H9 (cell line): ENCODE measurements at regions not wholly inside any gene's neighbourhood (a gene's known extent, or its start where the extent isn't known, plus 50 kb on each side); places are given as distances from the start of the nearest gene placed in this dataset.

ENCODE experiments used
- DNase-seq: peaks from one replicate; pipeline ENCODE4 v3.0.0-alpha.2; 2017
- H2AFZ ChIP-seq: one replicate; pipeline ENCODE4 v1.6.1; 2013; ENCODE audit warnings: mild to moderate bottlenecking, low read length, control low read depth, moderate library complexity
- H2AK5ac ChIP-seq: 2 replicates; pipeline ENCODE4 v1.6.1; 2013; ENCODE audit warnings: low read length, control low read depth, mixed read lengths; ENCODE audit not compliant: insufficient read length
- H2BK120ac ChIP-seq: one replicate; pipeline ENCODE4 v1.6.1; 2013; ENCODE audit warnings: low read depth, mild to moderate bottlenecking, low read length, control low read depth, inconsistent platforms; ENCODE audit not compliant: poor library complexity, severe bottlenecking
- H2BK12ac ChIP-seq: 2 replicates; pipeline ENCODE4 v1.6.1; 2013; ENCODE audit warnings: low read length, control low read depth, mixed read lengths, low read depth; ENCODE audit not compliant: insufficient read length
- H2BK15ac ChIP-seq: 2 replicates; pipeline ENCODE4 v1.6.1; 2013; ENCODE audit warnings: low read depth, low read length, control low read depth
- H2BK20ac ChIP-seq: one replicate; pipeline ENCODE4 v1.6.1; 2013; ENCODE audit warnings: low read depth, mild to moderate bottlenecking, low read length, control low read depth, inconsistent platforms; ENCODE audit not compliant: poor library complexity, severe bottlenecking
- H2BK5ac ChIP-seq: 2 replicates; pipeline ENCODE4 v1.6.1; 2013; ENCODE audit warnings: low read length, control low read depth, mixed read lengths; ENCODE audit not compliant: insufficient read length
- H3K14ac ChIP-seq: 2 replicates; pipeline ENCODE4 v1.6.1; 2013; ENCODE audit warnings: low read length, control low read depth; ENCODE audit not compliant: insufficient read depth
- H3K18ac ChIP-seq: 2 replicates; pipeline ENCODE4 v1.6.1; 2013; ENCODE audit warnings: low read depth, mild to moderate bottlenecking, mixed read lengths, low read length, control low read depth; ENCODE audit not compliant: insufficient read length
- H3K23ac ChIP-seq: 2 replicates; pipeline ENCODE4 v1.6.1; 2013; ENCODE audit warnings: low read length, control low read depth, mixed read lengths, low read depth; ENCODE audit not compliant: insufficient read length
- H3K23me2 ChIP-seq: 2 replicates; pipeline ENCODE4 v1.6.1; 2013; ENCODE audit warnings: low read depth, mild to moderate bottlenecking, mixed read lengths, low read length, control low read depth; ENCODE audit not compliant: insufficient read length, poor library complexity, severe bottlenecking
- H3K27ac ChIP-seq: 2 replicates; pipeline ENCODE4 v1.5.1; 2013; ENCODE audit warnings: low read length, control low read depth, mixed read lengths, low read depth; ENCODE audit not compliant: insufficient read length
- H3K27me3 ChIP-seq: 2 replicates; pipeline ENCODE4 v1.6.1; 2013; ENCODE audit warnings: low read length, control low read depth, inconsistent platforms; ENCODE audit not compliant: insufficient read depth
- H3K4ac ChIP-seq: 2 replicates; pipeline ENCODE4 v1.6.1; 2013; ENCODE audit warnings: low read depth, mild to moderate bottlenecking, control low read depth, inconsistent platforms, low read length, moderate library complexity
- H3K4me1 ChIP-seq: 2 replicates; pipeline ENCODE4 v1.6.1; 2013; ENCODE audit warnings: low read length, control low read depth, inconsistent platforms; ENCODE audit not compliant: insufficient read depth
- H3K4me2 ChIP-seq: 2 replicates; pipeline ENCODE4 v1.6.1; 2013; ENCODE audit warnings: low read length, control low read depth, mixed read lengths; ENCODE audit not compliant: insufficient read length, insufficient read depth
- H3K56ac ChIP-seq: 2 replicates; pipeline ENCODE4 v1.6.1; 2013; ENCODE audit warnings: low read depth, mild to moderate bottlenecking, mixed read lengths, low read length, control low read depth; ENCODE audit not compliant: insufficient read length
- H3K79me1 ChIP-seq: 2 replicates; pipeline ENCODE4 v1.6.1; 2013; ENCODE audit warnings: low read depth, mild to moderate bottlenecking, moderate library complexity, low read length, control low read depth, inconsistent platforms; ENCODE audit not compliant: insufficient read depth, poor library complexity, severe bottlenecking
- H3K79me2 ChIP-seq: 2 replicates; pipeline ENCODE4 v1.6.1; 2013; ENCODE audit warnings: low read length, control low read depth, inconsistent platforms; ENCODE audit not compliant: insufficient read depth
- H3K9ac ChIP-seq: 2 replicates; pipeline ENCODE4 v1.6.1; 2013; ENCODE audit warnings: low read length, control low read depth, mixed read lengths; ENCODE audit not compliant: insufficient read length; ENCODE audit errors: extremely low read depth
- H3K9me3 ChIP-seq: one replicate; pipeline ENCODE4 v1.6.1; 2013; ENCODE audit warnings: low read depth, low read length, inconsistent platforms; ENCODE audit not compliant: control insufficient read depth
- H3T11ph ChIP-seq: one replicate; pipeline ENCODE4 v1.6.1; 2013; ENCODE audit warnings: mild to moderate bottlenecking, low read length, control low read depth, inconsistent platforms
- H4K20me1 ChIP-seq: one replicate; pipeline ENCODE4 v1.6.1; 2013; ENCODE audit not compliant: control insufficient read depth, insufficient read length, insufficient read depth
- H4K5ac ChIP-seq: 2 replicates; pipeline ENCODE4 v1.6.1; 2013; ENCODE audit warnings: low read depth, mild to moderate bottlenecking, mixed read lengths, low read length, control low read depth; ENCODE audit not compliant: insufficient read length
- H4K8ac ChIP-seq: replicated peaks from 2 replicates; pipeline ENCODE4 v1.6.1; 2013; ENCODE audit warnings: low read length, control low read depth, mixed read lengths, low read depth; ENCODE audit not compliant: insufficient read length
- H4K91ac ChIP-seq: 2 replicates; pipeline ENCODE4 v1.6.1; 2013; ENCODE audit warnings: low read depth, mild to moderate bottlenecking, moderate library complexity, mixed read lengths, low read length, control low read depth; ENCODE audit not compliant: insufficient read length
- H3K27ac Mint-ChIP-seq, 3 experiments: 2 replicates in 2 of 3; 3 replicates in 1 of 3; pipeline ENCODE4 v1.8.0; 2020 to 2021; ENCODE audit warnings: mixed read lengths in 3 of 3, mild to moderate bottlenecking in 1 of 3, moderate library complexity in 1 of 3
- H3K27me3 Mint-ChIP-seq: 2 replicates; pipeline ENCODE4 v1.8.0; 2021; ENCODE audit warnings: low read depth, mild to moderate bottlenecking, moderate library complexity, mixed read lengths
- H3K36me3 Mint-ChIP-seq, 3 experiments: 2 replicates in 2 of 3; 3 replicates in 1 of 3; pipeline ENCODE4 v1.8.0; 2020 to 2021; ENCODE audit warnings: low read depth in 3 of 3, mixed read lengths in 3 of 3; ENCODE audit not compliant: insufficient read depth in 1 of 3
- H3K4me1 Mint-ChIP-seq, 2 experiments: 2 replicates each; pipeline ENCODE4 v1.8.0; 2020; ENCODE audit warnings: mixed read lengths in 2 of 2
- H3K4me3 Mint-ChIP-seq, 2 experiments: 2 replicates in 1 of 2; 3 replicates in 1 of 2; pipeline ENCODE4 v1.8.0; 2020 to 2021; ENCODE audit warnings: mild to moderate bottlenecking in 2 of 2, mixed read lengths in 2 of 2, moderate library complexity in 1 of 2
- H3K9me3 Mint-ChIP-seq, 2 experiments: 2 replicates in 1 of 2; 3 replicates in 1 of 2; pipeline ENCODE4 v1.8.0; 2020; ENCODE audit warnings: mild to moderate bottlenecking in 2 of 2, mixed read lengths in 2 of 2, moderate library complexity in 1 of 2
- CTCF ChIP-seq: fragments of 200-600 bp; sonication (generic); conservative IDR thresholded peaks from 3 replicates; pipeline ENCODE4 v1.8.0; 2021; ENCODE audit warnings: antibody characterized with exemption, mild to moderate bottlenecking
- WGBS: extraction: QIAGEN DNeasy Blood & Tissue Kit; methylation state at CpG from one replicate; pipeline ENCODE4 v1.1.7; 2013; ENCODE audit warnings: missing lambda C conversion rate, low lambda C conversion rate, mixed read lengths; ENCODE audit not compliant: insufficient read length; ENCODE audit errors: extremely low coverage; 5-methylcytosine and 5-hydroxymethylcytosine counted together

DNA sequence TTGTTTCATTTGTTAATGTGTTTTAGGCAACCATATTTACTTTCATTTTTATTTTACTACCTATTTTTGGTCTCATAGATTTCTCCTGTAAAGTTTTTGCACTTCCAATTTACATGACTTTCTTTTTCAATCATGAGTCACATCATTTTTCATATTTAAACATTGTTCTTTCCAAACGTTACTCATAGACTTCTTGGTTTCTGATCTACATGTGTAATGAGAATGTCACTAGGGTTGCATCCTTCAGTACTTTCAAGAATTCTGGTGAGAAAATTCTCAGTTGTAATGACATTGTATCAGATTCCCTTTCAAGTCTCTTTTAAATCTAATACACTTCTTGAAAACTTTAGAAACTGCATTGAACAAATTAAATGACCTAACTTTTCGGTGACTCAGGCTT is 991.7 kb downstream of the EFNB2 start:
- Histone ChIP-seq H3K79me2 (no peaks in the 10 kb centered on the region), H3K9ac (no peak overlapping the region), H3K9me3 (no peaks in the 10 kb centered on the region), H4K8ac (no peak overlapping the region), H3K4me2 (no peak overlapping the region), H2BK5ac (no peak overlapping the region), H2AK5ac (no peak overlapping the region), H3K4me1 (no peaks in the 10 kb centered on the region), H4K20me1 (no peaks in the 10 kb centered on the region), H3K27me3 (no peaks in the 10 kb centered on the region), H3T11ph (no peak overlapping the region), H2BK20ac (no peak overlapping the region), H2AFZ (no peak overlapping the region), H3K23ac (no peak overlapping the region), H3K23me2 (no peaks in the 10 kb centered on the region), H3K56ac (no peak overlapping the region), H3K27ac (no peak overlapping the region), H3K14ac (no peak overlapping the region), H2BK120ac (no peak overlapping the region), H2BK15ac (no peak overlapping the region), H4K91ac (no peak overlapping the region), H3K4ac (no peak overlapping the region), H2BK12ac (no peak overlapping the region), H3K79me1 (no peaks in the 10 kb centered on the region), H4K5ac (no peak overlapping the region), H3K18ac (no peak overlapping the region)
- no peak for DNase-seq
- Mint-ChIP-seq H3K4me1 (no peaks in the 10 kb centered on the region), H3K27me3 (no peaks in the 10 kb centered on the region), H3K9me3 (no peaks in the 10 kb centered on the region), H3K36me3 (no peaks in the 10 kb centered on the region), H3K4me3 (no peak overlapping the region), H3K27ac (no peak overlapping the region)
- TF ChIP-seq CTCF, result no peak
- WGBS, result no CpG with 5 or more reads among the region's 2 CpGs
